Hepatocyte (in vitro differentiated cells): ENCODE measurements at regions not wholly inside any gene's neighbourhood (a gene's known extent, or its start where the extent isn't known, plus 50 kb on each side); places are given as distances from the start of the nearest gene placed in this dataset.

Source experiments
- DNase-seq: peaks from one replicate; pipeline ENCODE4 v3.0.0-alpha.2; 2016; ENCODE audit warnings: low spot score
- H2AFZ ChIP-seq: fragments of 200-600 bp; sonication (generic); 2 replicates; pipeline ENCODE4 v1.6.0; 2016; ENCODE audit warnings: antibody characterized with exemption, mild to moderate bottlenecking
- H3K27ac ChIP-seq: fragments of 200-600 bp; sonication (generic); 2 replicates; pipeline ENCODE4 v1.5.1; 2016; ENCODE audit warnings: mild to moderate bottlenecking
- H3K27me3 ChIP-seq: fragments of 200-600 bp; sonication (generic); 2 replicates; pipeline ENCODE4 v1.6.1; 2016
- H3K36me3 ChIP-seq: fragments of 200-600 bp; sonication (generic); replicated peaks from 2 replicates; pipeline ENCODE4 v1.5.1; 2016; ENCODE audit warnings: low read depth; ENCODE audit not compliant: insufficient read depth
- H3K4me1 ChIP-seq: fragments of 200-600 bp; sonication (generic); 2 replicates; pipeline ENCODE4 v1.5.1; 2016; ENCODE audit warnings: mild to moderate bottlenecking, moderate library complexity; ENCODE audit not compliant: insufficient read depth
- H3K4me2 ChIP-seq: fragments of 200-600 bp; sonication (generic); 2 replicates; pipeline ENCODE4 v1.6.0; 2016
- H3K4me3 ChIP-seq: fragments of 200-600 bp; sonication (generic); 2 replicates; pipeline ENCODE4 v1.5.1; 2016; ENCODE audit warnings: mild to moderate bottlenecking
- H3K79me2 ChIP-seq: fragments of 200-600 bp; sonication (generic); 2 replicates; pipeline ENCODE4 v1.6.0; 2017; ENCODE audit warnings: mild to moderate bottlenecking
- H3K9me2 ChIP-seq: fragments of 200-600 bp; sonication (generic); replicated peaks from 2 replicates; pipeline ENCODE4 v1.6.0; 2017; ENCODE audit warnings: mild to moderate bottlenecking; ENCODE audit not compliant: insufficient read depth
- H3K9me3 ChIP-seq: fragments of 200-600 bp; sonication (generic); 2 replicates; pipeline ENCODE4 v1.5.1; 2016; ENCODE audit warnings: low read depth, mild to moderate bottlenecking
- H4K20me1 ChIP-seq: fragments of 200-600 bp; sonication (generic); 2 replicates; pipeline ENCODE4 v1.6.0; 2016; ENCODE audit warnings: mild to moderate bottlenecking; ENCODE audit not compliant: insufficient read depth, poor library complexity, severe bottlenecking
- CTCF ChIP-seq: fragments of 200-600 bp; sonication (generic); IDR thresholded peaks from 2 replicates; pipeline ENCODE4 v1.5.1; 2016; ENCODE audit warnings: antibody characterized with exemption, mild to moderate bottlenecking; ENCODE audit not compliant: poor library complexity
- EZH2 ChIP-seq: fragments of 200-600 bp; sonication (generic); IDR thresholded peaks from 2 replicates; pipeline ENCODE4 v1.6.1; 2016; ENCODE audit warnings: antibody characterized with exemption, mild to moderate bottlenecking, borderline replicate concordance
- EZH2phosphoT487 ChIP-seq: fragments of 200-600 bp; sonication (generic); IDR thresholded peaks from one replicate; pipeline ENCODE4 v1.6.1; 2018; ENCODE audit warnings: antibody characterized with exemption, mild to moderate bottlenecking, low read depth, moderate library complexity; ENCODE audit not compliant: unreplicated experiment, severe bottlenecking
- WGBS: methylation state at CpG from one replicate; pipeline ENCODE4 v1.1.6; 2016; ENCODE audit warnings: low lambda C conversion rate; ENCODE audit errors: missing lambda C conversion rate; 5-methylcytosine and 5-hydroxymethylcytosine counted together

GRCh38 chr22:49469896-49470740 is 357.6 kb downstream of the BRD1 start:
- Histone ChIP-seq H3K36me3 (no peaks in the 10 kb centered on the region), H3K27ac (no peak overlapping the region), H3K4me1 (no peaks in the 10 kb centered on the region), H4K20me1 (no peaks in the 10 kb centered on the region), H2AFZ (no peak overlapping the region), H3K27me3 (no peaks in the 10 kb centered on the region), H3K9me3 (no peaks in the 10 kb centered on the region), H3K4me2 (no peak overlapping the region), H3K9me2 (no peaks in the 10 kb centered on the region), H3K79me2 (no peaks in the 10 kb centered on the region), H3K4me3 (no peak overlapping the region)
- no peak for DNase-seq
- WGBS = 91% methylated on average over 33 of the region's 33 CpGs
- TF ChIP-seq EZH2phosphoT487 (no peak), CTCF (no peak), EZH2 (no peak)

- Histone ChIP-seq H3K9me3 (no peaks in the 10 kb centered on the region), H2AFZ (no peak overlapping the region), H3K27me3 (no peaks in the 10 kb centered on the region), H4K20me1 (no peaks in the 10 kb centered on the region), H3K4me1 (no peaks in the 10 kb centered on the region), H3K4me3 (no peak overlapping the region), H3K4me2 (no peak overlapping the region), H3K27ac (no peak overlapping the region), H3K9me2 (no peaks in the 10 kb centered on the region), H3K36me3 (no peaks in the 10 kb centered on the region), H3K79me2 (no peaks in the 10 kb centered on the region)
- TF ChIP-seq EZH2phosphoT487 (no peak), EZH2 (no peak), CTCF (no peak)
- 56% methylated on average over 11 of the region's 11 CpGs for WGBS
- DNase-seq = no peak
These were observed 359.0 kb downstream of the BRD1 start for GRCh38 chr22:49468487-49469198.

- H4K20me1 ChIP-seq = no peaks in the 10 kb centered on the region
- no peaks in the 10 kb centered on the region for H3K4me1 ChIP-seq
- no peak overlapping the region for H3K4me3 ChIP-seq
- TF ChIP-seq EZH2 (no peak), CTCF (no peak), EZH2phosphoT487 (no peak)
- no peak for DNase-seq
- H3K27ac ChIP-seq = no peak overlapping the region
- no peaks in the 10 kb centered on the region for H3K9me3 ChIP-seq
- H3K79me2 ChIP-seq = no peaks in the 10 kb centered on the region
- H3K4me2 ChIP-seq = no peak overlapping the region
- H2AFZ ChIP-seq = no peak overlapping the region
- no peaks in the 10 kb centered on the region for H3K36me3 ChIP-seq
- no peaks in the 10 kb centered on the region for H3K27me3 ChIP-seq
- no peaks in the 10 kb centered on the region for H3K9me2 ChIP-seq
- WGBS = 87% methylated on average over 17 of the region's 17 CpGs
These were observed 360.6 kb downstream of the BRD1 start for GRCh38 chr22:49466878-49467595.
